ACC112 (cell line): ENCODE measurements at regions not wholly inside any gene's neighbourhood (a gene's known extent, or its start where the extent isn't known, plus 50 kb on each side); places are given as distances from the start of the nearest gene placed in this dataset.
"Not testable (repeated sequence)": the region's sequence is repeated elsewhere in the genome, so short reads cannot be mapped to it uniquely, and the experiment has no call there.

Experiments used
- H2AFZ ChIP-seq: fragments of 200-600 bp; sonication (generic); one replicate; pipeline ENCODE4 v1.6.0; 2017; ENCODE audit warnings: antibody characterized with exemption, low read length; ENCODE audit not compliant: unreplicated experiment
- H3K27ac ChIP-seq: fragments of 200-600 bp; sonication (generic); 2 replicates; pipeline ENCODE4 v1.5.1; 2014; ENCODE audit warnings: low read depth, mild to moderate bottlenecking, antibody characterized with exemption, low read length, moderate library complexity
- H3K27me3 ChIP-seq: fragments of 200-600 bp; sonication (generic); 2 replicates; pipeline ENCODE4 v1.6.1; 2014; ENCODE audit warnings: mild to moderate bottlenecking, antibody characterized with exemption, low read length, moderate library complexity, mixed read lengths; ENCODE audit not compliant: insufficient read depth
- H3K36me3 ChIP-seq: fragments of 200-600 bp; sonication (generic); 2 replicates; pipeline ENCODE4 v1.6.1; 2016; ENCODE audit warnings: mild to moderate bottlenecking, antibody characterized with exemption, low read length, moderate library complexity, mixed read lengths; ENCODE audit not compliant: insufficient read depth
- H3K4me1 ChIP-seq: fragments of 200-600 bp; sonication (generic); one replicate; pipeline ENCODE4 v1.6.1; 2016; ENCODE audit warnings: low read length, mixed read lengths; ENCODE audit not compliant: insufficient read depth, unreplicated experiment, control insufficient read depth
- H3K4me3 ChIP-seq: fragments of 200-600 bp; sonication (generic); 2 replicates; pipeline ENCODE4 v1.5.1; 2014; ENCODE audit warnings: mild to moderate bottlenecking, low read depth, low read length
- H3K79me2 ChIP-seq: fragments of 200-600 bp; sonication (generic); one replicate; pipeline ENCODE4 v1.6.0; 2016; ENCODE audit warnings: low read length; ENCODE audit not compliant: control insufficient read depth, unreplicated experiment, insufficient read depth

- not testable (repeated sequence) for H3K27me3 ChIP-seq, H3K79me2 ChIP-seq, H3K27ac ChIP-seq, H3K4me3 ChIP-seq, H3K4me1 ChIP-seq, H3K36me3 ChIP-seq, H2AFZ ChIP-seq
Measured at GRCh38 chr10:52403801-52404200, 89.7 kb downstream of the DKK1 start.

- no peak overlapping the region for H2AFZ ChIP-seq
- H3K27me3 ChIP-seq, result no peaks in the 10 kb centered on the region
- no peak overlapping the region for H3K27ac ChIP-seq
- no peaks in the 10 kb centered on the region for H3K79me2 ChIP-seq
- no peaks in the 10 kb centered on the region for H3K36me3 ChIP-seq
- H3K4me1 ChIP-seq, result no peaks in the 10 kb centered on the region
- H3K4me3 ChIP-seq, result no peak overlapping the region
Measured at GRCh38 chr10:52409195-52409594, 95.1 kb downstream of the DKK1 start.

GRCh38 chr10:52409928-52410327 is 95.8 kb downstream of the DKK1 start:
- H3K36me3 ChIP-seq, result no peaks in the 10 kb centered on the region
- H2AFZ ChIP-seq, result peak overlapping the region; percentile 3
- H3K4me3 ChIP-seq, result no peak overlapping the region
- H3K79me2 ChIP-seq, result no peaks in the 10 kb centered on the region
- H3K27ac ChIP-seq, result no peak overlapping the region
- no peaks in the 10 kb centered on the region for H3K27me3 ChIP-seq
- H3K4me1 ChIP-seq, result no peaks in the 10 kb centered on the region

GRCh38 chr10:52410916-52411315 is 96.8 kb downstream of the DKK1 start:
- Histone ChIP-seq H3K27me3 (no peaks in the 10 kb centered on the region), H3K4me3 (no peak overlapping the region), H3K36me3 (no peaks in the 10 kb centered on the region), H3K79me2 (no peaks in the 10 kb centered on the region), H2AFZ (no peak overlapping the region), H3K27ac (no peak overlapping the region), H3K4me1 (no peaks in the 10 kb centered on the region)

DNA sequence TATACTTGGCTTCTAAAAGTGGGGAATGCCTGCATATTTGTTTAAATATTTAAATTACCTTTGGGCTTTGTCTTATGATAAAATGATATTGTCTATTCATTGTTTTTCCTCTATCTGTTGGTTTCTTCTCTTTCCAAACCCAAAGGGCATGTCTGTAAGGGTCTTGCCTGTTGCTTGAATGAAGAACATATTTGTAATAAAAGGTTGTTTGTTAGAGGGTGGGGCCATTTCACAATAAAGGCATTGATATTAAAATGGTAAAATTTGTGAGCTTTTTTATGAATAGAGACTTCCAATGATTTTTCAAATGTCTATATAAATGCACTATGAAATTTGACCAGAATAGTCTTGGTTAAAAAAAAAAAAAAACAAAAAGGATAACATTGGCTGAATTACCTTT is 105.2 kb downstream of the DKK1 start:
- no peak overlapping the region for H3K27ac ChIP-seq
- H3K27me3 ChIP-seq, result no peaks in the 10 kb centered on the region
- no peaks in the 10 kb centered on the region for H3K79me2 ChIP-seq
- H3K36me3 ChIP-seq, result no peaks in the 10 kb centered on the region
- H3K4me3 ChIP-seq, result no peak overlapping the region
- peaks cover 5% of the 10 kb centered on the region for H3K4me1 ChIP-seq
- H2AFZ ChIP-seq, result no peak overlapping the region

DNA sequence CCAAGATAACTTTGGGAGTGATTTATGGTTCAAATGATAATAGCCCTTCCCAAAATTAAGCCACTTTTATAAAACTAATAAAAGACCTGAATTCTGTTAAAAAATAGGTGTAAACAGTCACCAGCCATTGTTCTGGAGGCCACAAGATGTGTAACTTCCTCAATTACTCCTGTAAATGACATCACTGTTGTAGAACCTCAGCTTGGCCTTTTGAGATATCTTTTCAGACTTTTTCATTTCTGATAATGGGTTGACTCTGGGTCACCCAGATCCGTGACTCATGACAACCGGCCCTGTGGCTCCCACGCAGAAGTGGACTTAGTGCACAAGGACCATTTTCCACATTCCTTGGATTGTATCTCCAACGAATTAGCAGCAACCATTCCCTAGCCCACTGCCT is 106.6 kb downstream of the DKK1 start:
- Histone ChIP-seq H3K79me2 (no peaks in the 10 kb centered on the region), H2AFZ (no peak overlapping the region), H3K27ac (no peak overlapping the region), H3K4me1 (peaks cover 5% of the 10 kb centered on the region), H3K27me3 (no peaks in the 10 kb centered on the region), H3K4me3 (no peak overlapping the region), H3K36me3 (no peaks in the 10 kb centered on the region)

GRCh38 chr10:52423369-52423768 is 109.3 kb downstream of the DKK1 start:
- H2AFZ ChIP-seq, result no peak overlapping the region
- H3K27ac ChIP-seq, result no peak overlapping the region
- H3K4me1 ChIP-seq, result peaks cover 5% of the 10 kb centered on the region
- H3K27me3 ChIP-seq, result no peaks in the 10 kb centered on the region
- H3K79me2 ChIP-seq, result no peaks in the 10 kb centered on the region
- H3K4me3 ChIP-seq, result no peak overlapping the region
- no peaks in the 10 kb centered on the region for H3K36me3 ChIP-seq

DNA sequence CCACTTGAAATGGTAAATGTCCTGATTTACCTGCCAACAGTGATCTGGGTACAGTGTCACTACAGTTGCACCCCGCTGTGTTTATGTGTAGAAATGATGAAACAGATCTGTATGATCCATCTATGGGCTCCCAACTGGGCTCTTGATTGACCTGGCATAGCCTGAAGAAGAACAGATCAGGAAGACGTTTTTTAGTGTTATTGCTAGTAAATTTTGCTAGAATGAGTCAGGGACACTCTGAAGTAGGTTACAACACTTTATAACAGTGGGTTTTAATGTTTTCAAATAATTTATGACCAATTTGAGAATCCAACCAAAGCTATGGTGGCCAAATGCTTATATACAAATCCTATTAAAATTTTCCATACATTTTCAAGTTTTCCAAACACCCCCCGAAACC is 110.3 kb downstream of the DKK1 start:
- Histone ChIP-seq H3K27me3 (no peaks in the 10 kb centered on the region), H3K36me3 (no peaks in the 10 kb centered on the region), H3K4me3 (no peak overlapping the region), H3K4me1 (peaks cover 5% of the 10 kb centered on the region), H2AFZ (no peak overlapping the region), H3K27ac (no peak overlapping the region), H3K79me2 (no peaks in the 10 kb centered on the region)

DNA sequence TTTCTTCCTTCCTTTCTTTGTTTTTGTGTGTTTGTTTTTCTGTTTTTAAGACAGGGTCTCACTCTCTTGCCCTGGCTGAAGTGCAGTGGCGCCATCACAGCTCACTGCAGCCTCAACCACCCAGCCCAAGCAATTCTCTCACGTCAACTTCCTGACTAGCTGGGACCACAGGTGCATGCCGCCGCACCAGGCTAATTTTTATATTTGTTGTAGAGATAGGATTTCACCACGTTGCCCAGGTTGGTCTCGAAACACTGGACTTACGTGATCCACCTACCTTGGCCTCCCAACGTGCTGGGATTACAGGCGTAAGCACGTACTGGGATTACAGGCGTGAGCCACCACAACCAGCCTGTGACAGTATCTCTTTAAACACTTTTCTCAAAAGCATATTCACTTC is 120.7 kb downstream of the DKK1 start:
- Histone ChIP-seq H3K4me3 (no peak overlapping the region), H3K36me3 (no peaks in the 10 kb centered on the region), H3K27ac (no peak overlapping the region), H3K4me1 (peaks cover 11% of the 10 kb centered on the region), H3K27me3 (no peaks in the 10 kb centered on the region), H3K79me2 (no peaks in the 10 kb centered on the region), H2AFZ (no peak overlapping the region)

DNA sequence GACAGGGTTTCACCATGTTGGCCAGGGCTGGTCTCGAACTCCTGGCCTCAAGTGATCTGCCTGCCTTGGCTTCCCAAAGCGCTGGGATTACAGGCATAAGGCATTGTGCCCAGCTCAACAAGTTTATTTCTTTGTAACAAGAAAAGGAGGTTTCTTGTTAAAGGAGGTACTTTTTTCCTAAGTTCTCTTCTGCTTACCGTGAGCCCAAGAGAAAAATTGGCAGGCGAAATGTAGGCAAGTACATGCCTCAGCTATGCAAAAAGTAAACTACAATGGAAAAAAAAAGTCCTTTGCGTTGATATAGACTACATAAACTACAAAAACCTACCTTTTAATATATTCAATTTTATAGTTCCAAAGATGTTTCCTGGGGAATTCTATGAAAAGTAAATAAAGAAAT is 122.6 kb downstream of the DKK1 start:
- no peaks in the 10 kb centered on the region for H3K36me3 ChIP-seq
- H3K27me3 ChIP-seq, result no peaks in the 10 kb centered on the region
- peak overlapping the region; percentile 54 for H3K27ac ChIP-seq
- H3K79me2 ChIP-seq, result no peaks in the 10 kb centered on the region
- H3K4me3 ChIP-seq, result no peak overlapping the region
- peak overlapping the region; percentile 18 for H2AFZ ChIP-seq
- peaks cover 11% of the 10 kb centered on the region for H3K4me1 ChIP-seq

- Histone ChIP-seq H3K4me1 (peaks cover 11% of the 10 kb centered on the region), H3K27me3 (no peaks in the 10 kb centered on the region), H2AFZ (peak overlapping the region; percentile 79), H3K27ac (peak overlapping the region; percentile 54), H3K36me3 (no peaks in the 10 kb centered on the region), H3K79me2 (no peaks in the 10 kb centered on the region), H3K4me3 (peak overlapping the region; percentile 7; the same call in 1 of the 2 replicates)
Measured at GRCh38 chr10:52437205-52437646, 123.1 kb downstream of the DKK1 start.
